Astrocyte of the hippocampus (primary cell): ENCODE measurements at regions not wholly inside any gene's neighbourhood (a gene's known extent, or its start where the extent isn't known, plus 50 kb on each side); places are given as distances from the start of the nearest gene placed in this dataset.
"Not testable (repeated sequence)": the region's sequence is repeated elsewhere in the genome, so short reads cannot be mapped to it uniquely, and the experiment has no call there.

Source experiments
- DNase-seq: peaks from one replicate; pipeline ENCODE4 v3.0.0; 2011; ENCODE audit warnings: low read depth, low spot score

DNA sequence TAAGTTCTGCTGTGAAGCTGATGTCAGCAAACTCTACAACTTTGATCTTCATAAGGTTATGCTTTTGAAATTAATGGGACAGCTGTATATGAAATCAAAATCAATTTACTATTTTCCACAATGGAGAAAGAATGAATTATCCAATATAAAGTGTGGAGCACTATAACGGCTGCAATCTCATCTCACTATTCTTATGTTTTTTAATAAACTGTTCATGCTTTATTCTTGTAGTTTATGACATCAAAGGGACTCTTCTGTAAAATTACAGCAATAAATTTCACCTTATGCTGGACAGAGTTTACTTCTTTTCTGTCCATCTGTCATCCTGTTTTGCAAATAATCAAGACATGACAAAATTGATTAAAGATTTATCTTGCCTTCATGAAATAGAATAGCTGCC, 192.5 kb downstream of the TECRL start:
- DNase-seq, result no peak

DNA sequence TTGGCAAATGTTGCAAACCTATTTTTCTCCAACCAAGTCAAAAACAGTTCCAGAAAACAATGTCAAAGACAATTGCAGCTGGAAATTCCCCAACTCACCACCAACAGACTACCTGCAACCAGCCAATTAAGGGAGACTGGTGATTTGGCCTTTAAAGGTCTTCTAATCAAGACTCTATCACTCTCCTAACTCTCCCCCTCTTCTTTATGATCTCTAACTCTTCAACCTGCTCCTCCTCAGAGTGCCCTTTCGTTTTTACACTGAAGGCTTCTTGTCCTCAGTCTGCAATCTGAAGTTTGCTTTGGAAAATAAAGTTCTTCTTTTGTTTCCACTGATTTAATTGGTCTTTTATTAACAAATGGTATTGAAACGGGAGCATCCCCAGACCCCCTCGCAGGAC, 203.9 kb downstream of the TECRL start:
- no peak for DNase-seq

DNA sequence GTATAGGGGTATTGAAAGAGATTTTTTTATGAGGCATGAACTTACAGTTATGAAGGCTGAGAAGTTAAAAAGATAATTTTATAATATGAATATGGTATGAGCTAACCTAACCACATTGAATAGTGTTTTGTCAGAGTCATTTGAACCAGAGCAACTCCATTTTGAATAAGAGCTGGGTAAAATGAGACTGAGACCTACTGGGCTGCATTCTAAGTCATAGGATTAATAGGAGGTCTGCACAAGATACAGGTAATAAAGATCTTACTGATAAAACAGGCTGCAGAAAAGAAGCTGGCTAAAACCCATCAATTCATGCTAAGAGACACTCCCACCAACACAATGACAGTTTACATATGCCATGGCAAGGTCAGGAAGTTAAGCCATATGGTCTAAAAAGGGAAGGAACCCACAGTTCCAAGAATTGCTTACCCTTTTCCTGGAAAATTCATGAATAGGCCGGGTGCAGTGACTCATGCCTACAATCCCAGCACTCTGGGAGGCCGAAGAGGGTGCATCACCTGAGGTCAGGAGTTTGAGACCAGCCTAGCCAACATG, 209.2 kb downstream of the TECRL start:
- no peak for DNase-seq

GRCh38 chr4:64195582-64195981, 213.7 kb downstream of the TECRL start:
- no peak for DNase-seq

- DNase-seq, result no peak
Observed at GRCh38 chr4:64192731-64193412, 216.4 kb downstream of the TECRL start.

GRCh38 chr4:64174247-64174882, 234.9 kb downstream of the TECRL start:
- no peak for DNase-seq

DNA sequence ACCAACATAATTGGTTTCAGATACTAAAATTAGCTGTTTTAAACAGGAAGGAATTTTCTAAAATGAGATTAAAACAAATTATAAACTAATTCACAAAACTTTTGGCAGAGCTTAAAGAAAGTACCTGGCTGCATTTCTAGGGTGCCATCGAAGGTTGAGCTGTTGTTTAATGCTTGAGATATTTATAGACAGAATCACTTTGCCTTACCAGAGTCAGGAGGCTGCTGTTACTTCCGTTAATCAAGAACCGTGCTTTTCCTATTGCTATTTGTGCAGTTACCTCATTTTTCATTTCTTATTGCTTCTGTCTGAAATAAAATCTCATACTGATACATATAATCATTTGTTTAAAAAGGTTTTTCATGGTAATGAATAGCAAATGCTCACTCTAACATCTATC, 242.9 kb downstream of the TECRL start:
- DNase-seq, result no peak

DNA sequence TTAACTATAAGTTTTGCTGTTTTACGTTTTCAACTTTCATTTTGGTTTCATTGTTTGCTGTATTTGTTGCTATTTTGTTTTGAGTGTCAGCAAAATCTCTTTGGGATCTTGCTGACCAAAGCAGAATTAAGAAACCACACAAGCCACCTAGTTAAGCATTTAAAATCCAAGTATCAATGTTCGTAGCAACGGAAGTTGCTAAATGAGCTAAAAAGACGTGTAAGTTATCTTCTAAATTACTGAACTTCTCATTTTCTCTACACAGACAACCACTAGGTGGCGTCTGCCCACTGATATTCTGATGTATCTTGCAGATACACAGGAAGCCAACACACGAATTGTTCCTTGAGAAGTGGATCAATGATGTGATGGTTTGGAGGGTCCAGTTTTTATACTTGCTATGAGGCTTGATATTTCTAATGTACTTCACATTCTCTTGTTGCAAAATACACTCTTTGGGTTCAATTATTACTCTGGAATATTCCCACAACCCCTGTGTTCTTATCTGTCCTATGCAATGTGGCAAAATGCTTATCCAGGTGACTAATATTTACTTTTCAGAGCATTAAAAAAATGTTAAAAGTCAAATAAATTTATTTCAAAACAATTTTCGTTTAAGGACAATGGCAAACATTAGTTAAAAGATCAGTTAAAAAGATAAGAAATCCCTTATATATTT, 250.5 kb downstream of the TECRL start:
- peak; percentile 81 for DNase-seq

- no peak for DNase-seq
Observed at GRCh38 chr4:64157397-64157796, 251.9 kb downstream of the TECRL start.

- no peak for DNase-seq
Observed at GRCh38 chr4:64156253-64156652, 253.0 kb downstream of the TECRL start.

DNA sequence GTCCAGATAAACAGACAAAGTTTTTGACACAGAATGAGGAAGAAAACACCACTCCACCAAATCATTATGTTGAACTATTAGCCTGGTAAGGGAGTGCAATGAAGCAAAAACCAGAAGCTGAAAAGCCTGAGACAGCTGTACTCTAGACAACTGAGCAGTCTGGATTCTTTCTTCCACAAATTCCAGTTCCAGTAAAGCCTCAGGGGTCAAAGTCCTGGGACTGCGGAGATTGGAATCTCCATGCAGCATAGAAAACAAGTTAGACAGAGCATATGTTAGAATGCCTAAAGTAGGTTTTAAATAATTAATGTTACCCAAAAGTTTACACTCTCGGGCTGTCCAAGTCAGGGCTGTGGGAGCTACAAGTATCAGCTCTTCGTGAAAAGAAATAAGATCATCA, 263.2 kb downstream of the TECRL start:
- no peak for DNase-seq

- DNase-seq, result no peak
Observed at GRCh38 chr4:64144994-64145393, 264.3 kb downstream of the TECRL start.

- DNase-seq, result no peak
Observed at GRCh38 chr4:64130907-64131306, 278.3 kb downstream of the TECRL start.

DNA sequence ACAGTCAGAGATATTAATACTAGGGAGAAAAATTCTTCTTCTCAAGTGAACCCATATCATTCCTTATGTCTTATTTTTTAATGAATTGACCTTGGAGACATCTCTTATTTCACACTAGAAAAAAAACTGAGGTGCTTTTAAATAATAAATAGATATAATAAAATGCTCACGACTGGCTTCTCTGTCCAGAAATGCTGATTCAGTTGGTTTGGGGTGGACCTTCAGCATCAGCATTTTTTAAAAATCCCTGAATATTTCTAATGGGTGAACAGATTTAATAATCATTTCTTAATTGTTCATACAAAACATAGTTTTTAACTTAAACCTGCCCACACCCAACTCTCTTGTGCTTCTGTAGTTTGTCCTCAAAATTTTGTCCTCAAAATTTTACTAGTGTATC, 283.9 kb downstream of the TECRL start:
- no peak for DNase-seq

- no peak for DNase-seq
Observed at GRCh38 chr4:64121803-64122202, 287.4 kb downstream of the TECRL start.

GRCh38 chr4:64105903-64106302, 303.3 kb downstream of the TECRL start:
- no peak for DNase-seq

DNA sequence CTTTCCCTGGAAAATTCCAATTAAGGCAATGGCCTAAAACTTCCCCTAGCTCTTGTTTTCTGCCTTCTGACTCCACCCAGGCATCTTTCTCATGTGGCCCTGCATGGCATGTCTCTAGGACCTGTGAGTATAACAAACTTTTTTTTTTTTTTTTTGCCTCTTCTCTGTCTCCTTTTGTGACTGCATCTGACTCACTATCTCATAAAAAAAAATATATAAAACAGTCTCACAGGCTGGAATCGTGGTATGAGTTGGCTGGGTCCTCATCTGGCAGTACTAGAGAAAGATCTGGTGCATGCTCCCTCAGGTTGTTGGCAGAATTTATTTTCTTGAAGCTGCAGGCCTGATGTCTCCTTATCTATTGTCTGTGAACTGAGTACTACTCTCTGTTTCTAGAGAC, 313.9 kb downstream of the TECRL start:
- no peak for DNase-seq

DNA sequence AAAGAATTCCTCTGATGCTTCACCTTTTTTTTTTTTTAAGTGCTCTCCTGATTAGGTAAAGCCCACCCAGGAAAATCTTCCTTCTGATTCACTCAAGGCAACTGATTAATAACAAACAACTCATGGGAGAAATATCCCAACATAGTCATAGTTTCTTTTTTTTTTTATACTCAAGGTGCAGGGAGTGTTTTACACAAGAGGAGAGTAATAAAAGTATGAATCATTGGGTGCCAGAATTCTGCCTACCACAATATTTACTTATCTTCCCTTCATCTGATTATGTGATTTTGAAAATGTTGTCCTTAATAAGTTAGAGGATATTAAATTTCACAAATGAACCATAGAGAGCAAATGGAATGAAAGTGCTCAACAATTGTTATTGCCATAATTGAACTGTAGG, 329.9 kb downstream of the TECRL start:
- DNase-seq, result no peak

GRCh38 chr4:64068096-64068495, 341.2 kb downstream of the TECRL start:
- DNase-seq, result peak; percentile 47

DNA sequence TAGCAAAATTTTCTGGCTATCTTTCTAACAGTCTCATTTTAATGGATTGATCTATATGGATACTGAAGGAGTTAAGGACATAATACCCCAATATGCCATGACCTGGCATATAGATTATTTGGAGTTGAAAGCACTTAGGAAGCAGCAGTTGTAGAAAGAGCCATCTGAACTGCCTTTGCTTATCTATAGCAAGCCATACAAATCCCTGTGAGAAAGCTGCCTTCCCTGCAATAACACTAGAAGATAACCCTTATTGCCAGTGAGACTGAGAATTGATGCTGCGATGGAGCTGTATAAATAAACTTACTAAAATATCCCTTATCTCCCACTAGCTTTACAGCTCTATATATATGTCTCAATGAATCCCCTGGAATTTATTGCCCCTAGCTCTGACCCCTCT, 346.3 kb downstream of the TECRL start:
- no peak for DNase-seq

- DNase-seq, result not testable (repeated sequence)
Observed at GRCh38 chr4:64037033-64037432, 372.2 kb downstream of the TECRL start.

DNA sequence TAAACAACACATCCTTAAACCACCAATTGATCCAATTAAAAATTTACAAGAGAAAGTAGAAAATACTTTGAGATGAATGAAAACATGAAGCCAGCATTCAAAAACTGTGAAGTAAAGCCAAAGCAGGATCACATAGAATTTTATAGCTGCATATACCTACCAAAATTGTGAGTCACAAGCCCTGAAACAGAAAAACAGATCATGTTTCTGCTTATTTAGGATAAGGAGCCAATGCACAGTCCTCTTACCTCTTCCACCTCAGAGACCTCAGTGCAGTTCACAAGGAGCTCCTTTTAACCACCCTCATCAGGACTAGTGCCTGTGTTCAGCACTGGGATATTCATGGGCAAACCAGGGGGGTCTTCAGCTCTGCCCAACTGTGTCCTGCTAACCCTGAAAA, 386.7 kb downstream of the TECRL start:
- no peak for DNase-seq

DNA sequence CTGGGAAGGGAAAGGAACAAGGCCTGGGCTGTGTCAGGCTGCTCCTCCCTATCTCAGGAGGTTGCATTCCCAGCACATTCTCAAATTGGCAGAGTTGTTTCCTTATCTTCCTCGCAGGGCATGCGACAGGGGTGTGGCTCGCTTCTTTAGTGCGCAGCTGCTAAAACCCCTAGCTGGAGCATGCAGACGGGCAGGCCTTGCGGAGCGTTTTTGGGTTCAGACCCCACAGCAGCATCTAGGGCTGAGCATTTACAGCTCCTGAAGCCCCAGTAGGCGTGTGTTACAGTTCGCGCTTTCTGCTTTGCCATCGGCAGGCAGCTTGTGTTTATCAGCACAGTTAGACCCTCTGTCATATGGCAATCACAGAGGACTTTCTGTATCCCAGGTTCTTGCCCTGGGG, 392.4 kb downstream of the TECRL start:
- DNase-seq, result no peak
